NT2/D1 (cell line): ENCODE measurements at regions not wholly inside any gene's neighbourhood (a gene's known extent, or its start where the extent isn't known, plus 50 kb on each side); places are given as distances from the start of the nearest gene placed in this dataset.
"Not testable (repeated sequence)": the region's sequence is repeated elsewhere in the genome, so short reads cannot be mapped to it uniquely, and the experiment has no call there.

Experiments used
- YY1 ChIP-seq: IDR thresholded peaks from 2 replicates; pipeline ENCODE4 v1.6.1; 2011; ENCODE audit not compliant: insufficient read length, insufficient read depth
- ZNF274 ChIP-seq: IDR thresholded peaks from 2 replicates; pipeline ENCODE4 v1.6.1; 2011; ENCODE audit warnings: mild to moderate bottlenecking, low read depth, low read length

- not testable (repeated sequence) for TF ChIP-seq ZNF274, YY1
Observed at GRCh38 chr16:88252057-88252794, 130.5 kb upstream of the ZNF469 start.
